Right lobe of liver (tissue), 4 donors: ENCODE measurements at regions not wholly inside any gene's neighbourhood (a gene's known extent, or its start where the extent isn't known, plus 50 kb on each side); places are given as distances from the start of the nearest gene placed in this dataset.

Experiments
- POLR2A ChIP-seq: fragments of 450-650 bp; IDR thresholded peaks from one replicate; pipeline ENCODE4 v1.6.1; 2017; ENCODE audit warnings: antibody characterized with exemption, mild to moderate bottlenecking
- TF ChIP-seq, protein P1 (sequence below), 4 donors: fragments of 200-600 bp in 3 of 4; fragments of 450-650 bp in 1 of 4; IDR thresholded peaks; one replicate each; pipeline versions ENCODE4 v1.5.1 to v1.8.0; 2016 to 2022; ENCODE audit warnings: antibody characterized with exemption in 4 of 4, mild to moderate bottlenecking in 2 of 4
- donor health status: DM: no; HTN: no; CAD: no.
- donor health status: DM: no; HTN: no; CAD: no.
- donor health status: DM: no; HTN: yes; CAD: no.

DNA sequence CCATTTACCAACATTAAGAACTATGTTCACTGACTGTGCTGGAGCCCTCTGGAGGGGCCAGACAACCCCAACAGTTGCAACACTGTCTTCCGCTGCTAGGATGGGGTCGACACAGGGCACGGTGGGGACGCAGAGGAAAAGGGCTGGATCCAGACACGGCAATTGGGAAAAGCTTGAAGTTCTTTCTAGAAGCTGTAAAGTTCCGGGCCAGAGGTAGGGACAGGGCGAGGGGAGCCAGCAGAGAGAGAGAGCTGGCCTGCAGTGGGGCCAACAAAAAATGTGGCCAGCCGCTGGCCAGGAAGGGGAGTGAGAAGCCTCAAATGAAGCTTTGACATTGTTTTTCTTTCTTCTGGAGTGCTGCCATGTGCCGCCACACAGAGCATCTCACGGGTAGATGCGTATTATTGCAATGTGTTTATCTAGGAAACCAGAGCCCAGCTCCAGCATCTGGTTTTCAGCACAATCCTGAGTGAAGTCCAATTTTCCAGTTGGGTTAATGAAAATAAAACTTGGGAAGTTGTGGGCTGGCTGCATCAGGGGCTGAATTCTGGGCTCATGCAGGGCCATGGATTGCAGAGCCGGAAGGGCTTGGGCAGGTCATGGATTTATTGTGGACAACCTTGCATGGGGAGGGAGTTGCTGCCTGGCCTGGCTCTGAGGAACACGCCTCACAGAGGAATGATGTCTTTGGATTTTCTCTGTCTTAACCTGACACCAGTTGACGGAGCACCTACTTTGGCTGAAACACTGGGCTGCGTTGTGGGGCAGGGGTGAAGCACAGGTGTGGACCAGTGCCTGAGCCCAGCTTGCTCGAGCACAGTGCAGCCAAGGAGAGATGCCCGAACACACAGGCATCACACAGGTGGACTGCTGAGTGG, 67.6 kb upstream of the AMPD3 start:
- TF ChIP-seq, protein P1, sequence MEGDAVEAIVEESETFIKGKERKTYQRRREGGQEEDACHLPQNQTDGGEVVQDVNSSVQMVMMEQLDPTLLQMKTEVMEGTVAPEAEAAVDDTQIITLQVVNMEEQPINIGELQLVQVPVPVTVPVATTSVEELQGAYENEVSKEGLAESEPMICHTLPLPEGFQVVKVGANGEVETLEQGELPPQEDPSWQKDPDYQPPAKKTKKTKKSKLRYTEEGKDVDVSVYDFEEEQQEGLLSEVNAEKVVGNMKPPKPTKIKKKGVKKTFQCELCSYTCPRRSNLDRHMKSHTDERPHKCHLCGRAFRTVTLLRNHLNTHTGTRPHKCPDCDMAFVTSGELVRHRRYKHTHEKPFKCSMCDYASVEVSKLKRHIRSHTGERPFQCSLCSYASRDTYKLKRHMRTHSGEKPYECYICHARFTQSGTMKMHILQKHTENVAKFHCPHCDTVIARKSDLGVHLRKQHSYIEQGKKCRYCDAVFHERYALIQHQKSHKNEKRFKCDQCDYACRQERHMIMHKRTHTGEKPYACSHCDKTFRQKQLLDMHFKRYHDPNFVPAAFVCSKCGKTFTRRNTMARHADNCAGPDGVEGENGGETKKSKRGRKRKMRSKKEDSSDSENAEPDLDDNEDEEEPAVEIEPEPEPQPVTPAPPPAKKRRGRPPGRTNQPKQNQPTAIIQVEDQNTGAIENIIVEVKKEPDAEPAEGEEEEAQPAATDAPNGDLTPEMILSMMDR (IDR thresholded peaks at IDR 0.05) = no peak
- no peak for TF ChIP-seq POLR2A
